IMR-90 (cell line): ENCODE measurements at regions not wholly inside any gene's neighbourhood (a gene's known extent, or its start where the extent isn't known, plus 50 kb on each side); places are given as distances from the start of the nearest gene placed in this dataset.

Experiments
- ATAC-seq: fragments of 200-7000 bp; cut with Tn5 transposase; 2 replicates; pipeline ENCODE4 v1.9.1; 2020; ENCODE audit warnings: low read depth, mild to moderate bottlenecking, moderate library complexity
- BruUV-seq: library from RNA; stranded (reverse); fragments of 400-500 nt; replicated peaks from 2 replicates; lab custom pipeline; 2021; lab: Mats Ljungman, UMichigan
- CTCF ChIA-PET: fragments of 300-600 bp; formaldehyde crosslinking; extraction: SDS; loops from one replicate; lab custom pipeline; 2021; ENCODE audit warnings: antibody characterized with exemption; lab: Yijun Ruan, JAX
- POLR2A ChIA-PET: fragments of 300-600 bp; sonication (Branson Sonifier 250); formaldehyde crosslinking; loops from one replicate; lab custom pipeline; 2022; ENCODE audit warnings: antibody characterized with exemption; ENCODE audit not compliant: unreplicated experiment; lab: Charles Lee
- DNase-seq: peaks from one replicate; pipeline ENCODE4 v3.0.0; 2013
- H2AFZ ChIP-seq: replicated peaks from 2 replicates; pipeline ENCODE3; 2013; ENCODE audit warnings: low read length, mild to moderate bottlenecking; ENCODE audit not compliant: poor library complexity
- H2AK5ac ChIP-seq: 2 replicates; pipeline ENCODE4 v1.6.1; 2013; ENCODE audit warnings: low read depth, low read length, inconsistent platforms
- H2AK9ac ChIP-seq: replicated peaks from 2 replicates; pipeline ENCODE3; 2013; ENCODE audit warnings: mild to moderate bottlenecking, low read depth, low read length, moderate library complexity; ENCODE audit not compliant: poor library complexity
- H2BK120ac ChIP-seq: 2 replicates; pipeline ENCODE4 v1.6.1; 2013; ENCODE audit warnings: low read depth, low read length, inconsistent platforms
- H2BK15ac ChIP-seq: 3 replicates; pipeline ENCODE4 v1.6.1; 2013; ENCODE audit warnings: low read depth, low read length, inconsistent platforms
- H2BK20ac ChIP-seq: 2 replicates; pipeline ENCODE4 v1.6.1; 2013; ENCODE audit warnings: low read depth, mild to moderate bottlenecking, inconsistent platforms, low read length, moderate library complexity
- H2BK5ac ChIP-seq: 2 replicates; pipeline ENCODE4 v1.6.1; 2013; ENCODE audit warnings: mild to moderate bottlenecking, low read depth, low read length, inconsistent platforms; ENCODE audit not compliant: poor library complexity, severe bottlenecking
- H3K14ac ChIP-seq: replicated peaks from 2 replicates; pipeline ENCODE4 v1.6.1; 2013; ENCODE audit warnings: low read depth, low read length, inconsistent platforms
- H3K18ac ChIP-seq: 2 replicates; pipeline ENCODE4 v1.6.1; 2013; ENCODE audit warnings: low read depth, low read length, control low read depth
- H3K23ac ChIP-seq: 2 replicates; pipeline ENCODE4 v1.6.1; 2013; ENCODE audit warnings: low read depth, low read length, inconsistent platforms
- H3K27ac ChIP-seq: 2 replicates; pipeline ENCODE4 v1.5.1; 2013; ENCODE audit warnings: mild to moderate bottlenecking, control low read depth, low read length; ENCODE audit not compliant: insufficient read depth
- H3K27me3 ChIP-seq: 2 replicates; pipeline ENCODE4 v1.6.1; 2013; ENCODE audit warnings: low read length; ENCODE audit not compliant: control insufficient read depth, insufficient read depth
- H3K36me3 ChIP-seq: 2 replicates; pipeline ENCODE4 v1.6.1; 2013; ENCODE audit warnings: low read length, mixed read lengths; ENCODE audit not compliant: control insufficient read depth, insufficient read depth
- H3K4ac ChIP-seq: 2 replicates; pipeline ENCODE4 v1.6.1; 2013; ENCODE audit warnings: low read depth, low read length, inconsistent platforms
- H3K4me1 ChIP-seq: 2 replicates; pipeline ENCODE4 v1.6.1; 2013; ENCODE audit warnings: low read length, mixed read lengths; ENCODE audit not compliant: control insufficient read depth, insufficient read depth
- H3K4me2 ChIP-seq: 2 replicates; pipeline ENCODE4 v1.6.1; 2013; ENCODE audit warnings: low read depth, mild to moderate bottlenecking, control low read depth, low read length, moderate library complexity
- H3K4me3 ChIP-seq: 2 replicates; pipeline ENCODE4 v1.5.1; 2013; ENCODE audit warnings: low read depth, mild to moderate bottlenecking, control low read depth, low read length, moderate library complexity; ENCODE audit not compliant: insufficient read depth
- H3K56ac ChIP-seq: 2 replicates; pipeline ENCODE4 v1.6.1; 2013; ENCODE audit warnings: low read length, inconsistent platforms; ENCODE audit not compliant: insufficient read depth; ENCODE audit errors: extremely low read depth
- H3K79me1 ChIP-seq, 2 experiments: 2 replicates each; pipeline ENCODE4 v1.6.1; 2013; ENCODE audit warnings: low read length in 2 of 2, inconsistent platforms in 1 of 2, low read depth in 1 of 2
- H3K9ac ChIP-seq: 2 replicates; pipeline ENCODE4 v1.6.1; 2013; ENCODE audit warnings: low read depth, low read length, control low read depth
- H3K9me1 ChIP-seq: 2 replicates; pipeline ENCODE4 v1.6.1; 2013; ENCODE audit warnings: low read length, inconsistent platforms; ENCODE audit not compliant: insufficient read depth
- H3K9me3 ChIP-seq: 2 replicates; pipeline ENCODE4 v1.6.1; 2013; ENCODE audit warnings: low read length; ENCODE audit not compliant: control insufficient read depth, insufficient read depth
- H4K20me1 ChIP-seq: 2 replicates; pipeline ENCODE4 v1.6.1; 2013; ENCODE audit warnings: low read length, inconsistent platforms; ENCODE audit not compliant: insufficient read depth
- H4K5ac ChIP-seq: 2 replicates; pipeline ENCODE4 v1.6.1; 2013; ENCODE audit warnings: mild to moderate bottlenecking, low read depth, low read length, control low read depth
- H4K8ac ChIP-seq, 2 experiments: 2 replicates each; pipeline ENCODE4 v1.6.1; 2013; ENCODE audit warnings: low read depth in 2 of 2, low read length in 2 of 2, control low read depth in 1 of 2, inconsistent platforms in 1 of 2
- H4K91ac ChIP-seq: 2 replicates; pipeline ENCODE4 v1.6.1; 2013; ENCODE audit warnings: low read depth, low read length, inconsistent platforms; ENCODE audit not compliant: insufficient read depth
- BHLHE40 ChIP-seq: fragments of 150-350 bp; IDR thresholded peaks from 2 replicates; pipeline ENCODE4 v1.6.1; 2016; ENCODE audit warnings: mild to moderate bottlenecking, low read depth, low read length
- CEBPB ChIP-seq: IDR thresholded peaks from 2 replicates; pipeline ENCODE4 v1.6.1; 2012; ENCODE audit warnings: low read depth, low read length, improper control_type of control experiment
- CHD1 ChIP-seq: IDR thresholded peaks from 2 replicates; pipeline ENCODE4 v1.6.1; 2012; ENCODE audit warnings: low read depth, low read length, improper control_type of control experiment
- FOS ChIP-seq: fragments of 150-350 bp; IDR thresholded peaks from 2 replicates; pipeline ENCODE4 v1.6.1; 2016; ENCODE audit warnings: low read depth, low read length
- MAFK ChIP-seq: IDR thresholded peaks from 2 replicates; pipeline ENCODE4 v1.6.1; 2012; ENCODE audit warnings: low read depth, low read length, improper control_type of control experiment
- MXI1 ChIP-seq: IDR thresholded peaks from 2 replicates; pipeline ENCODE4 v1.6.1; 2012; ENCODE audit warnings: low read depth, mild to moderate bottlenecking, low read length, moderate library complexity, borderline replicate concordance
- POLR2A ChIP-seq: IDR thresholded peaks from 2 replicates; pipeline ENCODE4 v1.6.1; 2012; ENCODE audit warnings: mild to moderate bottlenecking, low read depth, low read length
- RCOR1 ChIP-seq: IDR thresholded peaks from 2 replicates; pipeline ENCODE4 v1.6.1; 2012; ENCODE audit warnings: mild to moderate bottlenecking, low read length, improper control_type of control experiment; ENCODE audit not compliant: insufficient replicate concordance
- RFX5 ChIP-seq: IDR thresholded peaks from 2 replicates; pipeline ENCODE4 v1.8.0; 2012; ENCODE audit warnings: low read depth, mild to moderate bottlenecking, low read length, moderate library complexity
- SMC3 ChIP-seq: fragments of 150-350 bp; IDR thresholded peaks from 2 replicates; pipeline ENCODE4 v1.6.1; 2016; ENCODE audit warnings: low read depth, mild to moderate bottlenecking, antibody characterized with exemption, low read length, moderate library complexity
- WGBS, 2 experiments: methylation state at CpG; one replicate each; pipeline versions ENCODE4 v1.1.5 to v1.1.7; 2013; ENCODE audit warnings: missing lambda C conversion rate in 2 of 2; ENCODE audit not compliant: insufficient read length in 1 of 2; ENCODE audit errors: extremely low coverage in 2 of 2; 5-methylcytosine and 5-hydroxymethylcytosine counted together
- dilution Hi-C: fragments of 300-500 bp; cut with HindIII; formaldehyde crosslinking; loops from one replicate; pipeline ENCODE4 v1.14.3; 2018; ENCODE audit warnings: low sequenced_read_pairs; ENCODE audit not compliant: unreplicated experiment
- in situ Hi-C: fragments of 300-500 bp; cut with MboI; formaldehyde crosslinking; loops from 3 replicates; pipeline ENCODE4 v1.14.3; 2019; ENCODE audit warnings: low sequenced_read_pairs, inconsistent platforms, mixed read lengths
- intact Hi-C: fragments of 100-400 bp; cut with micrococcal nuclease; formaldehyde crosslinking; loops from 2 replicates; pipeline ENCODE4 v1.10.0; 2022
- TF ChIP-seq, protein P1 (sequence below): fragments of 150-350 bp; IDR thresholded peaks from 2 replicates; pipeline ENCODE4 v1.6.1; 2016; ENCODE audit warnings: low read depth, mild to moderate bottlenecking, low read length, moderate library complexity, borderline replicate concordance

DNA sequence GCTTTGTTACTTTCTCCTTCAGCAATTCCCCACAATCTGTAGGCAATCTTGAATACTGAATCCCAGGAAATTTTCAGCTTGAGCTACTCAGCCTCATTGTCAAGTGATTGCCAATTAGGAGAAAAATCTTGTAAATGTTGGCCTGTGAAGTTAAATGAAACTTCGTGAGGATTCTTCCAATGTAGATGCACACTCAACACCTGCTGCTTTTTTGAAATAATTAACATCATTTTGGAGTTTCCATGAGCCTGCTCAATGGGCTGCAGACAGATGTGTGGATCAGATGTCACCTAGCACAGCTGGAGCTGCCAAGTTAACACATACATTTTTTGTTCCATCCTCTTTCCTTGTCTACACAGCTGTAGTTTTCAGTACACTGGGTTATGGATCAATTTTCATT, 645.6 kb upstream of the LUZP2 start:
- H2BK20ac ChIP-seq = no peak overlapping the region
- POLR2A ChIA-PET = no interaction called here
- H3K9ac ChIP-seq = no peak overlapping the region
- no peaks in the 10 kb centered on the region for H3K27me3 ChIP-seq
- no peak overlapping the region for H4K5ac ChIP-seq
- no peak overlapping the region for H2BK15ac ChIP-seq
- H4K20me1 ChIP-seq = no peaks in the 10 kb centered on the region
- TF ChIP-seq MXI1 (no peak), SMC3 (no peak), POLR2A (no peak), BHLHE40 (no peak), CHD1 (no peak), RCOR1 (no peak), MAFK (no peak), RFX5 (no peak), FOS (no peak), CEBPB (no peak)
- TF ChIP-seq, protein P1, sequence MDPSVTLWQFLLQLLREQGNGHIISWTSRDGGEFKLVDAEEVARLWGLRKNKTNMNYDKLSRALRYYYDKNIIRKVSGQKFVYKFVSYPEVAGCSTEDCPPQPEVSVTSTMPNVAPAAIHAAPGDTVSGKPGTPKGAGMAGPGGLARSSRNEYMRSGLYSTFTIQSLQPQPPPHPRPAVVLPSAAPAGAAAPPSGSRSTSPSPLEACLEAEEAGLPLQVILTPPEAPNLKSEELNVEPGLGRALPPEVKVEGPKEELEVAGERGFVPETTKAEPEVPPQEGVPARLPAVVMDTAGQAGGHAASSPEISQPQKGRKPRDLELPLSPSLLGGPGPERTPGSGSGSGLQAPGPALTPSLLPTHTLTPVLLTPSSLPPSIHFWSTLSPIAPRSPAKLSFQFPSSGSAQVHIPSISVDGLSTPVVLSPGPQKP = no peak
- dilution Hi-C loops = no loop called here
- H3K9me3 ChIP-seq = no peaks in the 10 kb centered on the region
- H2BK120ac ChIP-seq = no peak overlapping the region
- H3K4me3 ChIP-seq = no peak overlapping the region
- no peak overlapping the region for H3K4ac ChIP-seq
- no peak overlapping the region for H3K27ac ChIP-seq
- no peak overlapping the region for H3K4me2 ChIP-seq
- no peak overlapping the region for H3K18ac ChIP-seq
- intact Hi-C loops = no loop called here
- H2BK5ac ChIP-seq = no peak overlapping the region
- no peak overlapping the region for H4K91ac ChIP-seq
- H3K56ac ChIP-seq = no peak overlapping the region
- 100% methylated on average over 1 of the region's 1 CpG; no CpG with 5 or more reads in 1 of the 2 experiments for WGBS, 2 experiments
- H3K79me1 ChIP-seq = no peaks in the 10 kb centered on the region
- no peak overlapping the region for H2AK5ac ChIP-seq
- in situ Hi-C loops = no loop called here
- no TSS peak for BruUV-seq
- H3K14ac ChIP-seq = no peak overlapping the region
- H3K9me1 ChIP-seq = no peaks in the 10 kb centered on the region
- no peak overlapping the region for H3K23ac ChIP-seq
- no peak overlapping the region for H2AFZ ChIP-seq
- CTCF ChIA-PET = no interaction called here
- H4K8ac ChIP-seq = no peak overlapping the region
- no peak for ATAC-seq
- no peak overlapping the region for H2AK9ac ChIP-seq
- no peaks in the 10 kb centered on the region for H3K36me3 ChIP-seq
- no peaks in the 10 kb centered on the region for H3K4me1 ChIP-seq
- no peak for DNase-seq
